ENCODE measurements at regions not wholly inside any gene's neighbourhood (a gene's known extent, or its start where the extent isn't known, plus 50 kb on each side); places are given as distances from the start of the nearest gene placed in this dataset.

DNA sequence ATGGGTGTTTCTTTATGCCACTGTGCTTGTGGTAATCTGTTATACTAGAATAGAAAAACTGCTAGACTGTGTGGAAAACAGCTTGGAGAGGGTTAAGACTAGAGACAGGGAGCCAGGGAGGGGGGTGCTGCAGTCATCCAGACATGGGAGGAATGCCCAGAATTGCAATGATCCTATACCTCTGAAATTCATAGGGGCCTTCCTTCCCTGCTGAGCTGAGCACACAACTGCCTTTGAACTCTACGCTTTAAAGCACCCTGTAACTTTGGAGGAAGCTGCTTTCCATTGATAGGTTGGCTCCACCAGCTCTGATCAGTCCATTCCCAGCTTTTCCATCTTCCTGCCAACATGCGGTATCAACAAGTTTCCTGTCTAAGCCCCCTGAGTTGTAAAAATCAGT lies 155.9 kb upstream of the RASGEF1B start:
- no peak for DNase-seq (ENCODE audit: low read depth)

GRCh38 chr4:81626851-81627250 lies 155.1 kb upstream of the RASGEF1B start:
- no peak for DNase-seq (ENCODE audit: low read depth)

- DNase-seq (ENCODE audit: low read depth), result no peak
Measured at GRCh38 chr4:81625422-81626417, 154.0 kb upstream of the RASGEF1B start.

DNA sequence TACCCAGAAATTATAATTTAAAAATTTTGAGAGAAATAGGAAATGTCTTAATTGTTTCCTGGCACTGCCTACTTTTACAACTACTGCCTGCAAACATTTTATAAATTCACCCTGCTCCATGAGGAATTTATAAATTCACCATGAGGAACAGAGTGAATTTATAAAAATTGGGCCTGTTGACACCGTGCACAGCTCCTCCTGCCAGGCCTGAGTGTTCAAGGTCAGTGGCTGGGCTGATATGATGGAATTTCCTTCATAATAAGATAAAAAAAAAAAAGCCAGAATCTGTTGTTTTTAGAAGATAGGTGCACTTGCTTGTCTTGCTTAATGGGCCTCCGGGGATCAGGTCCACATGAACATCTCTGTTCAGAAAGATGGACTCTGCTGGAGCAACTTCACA lies 151.7 kb upstream of the RASGEF1B start:
- DNase-seq (ENCODE audit: low read depth), result no peak

GRCh38 chr4:81622474-81623184 lies 150.9 kb upstream of the RASGEF1B start:
- DNase-seq (ENCODE audit: low read depth), result no peak

DNA sequence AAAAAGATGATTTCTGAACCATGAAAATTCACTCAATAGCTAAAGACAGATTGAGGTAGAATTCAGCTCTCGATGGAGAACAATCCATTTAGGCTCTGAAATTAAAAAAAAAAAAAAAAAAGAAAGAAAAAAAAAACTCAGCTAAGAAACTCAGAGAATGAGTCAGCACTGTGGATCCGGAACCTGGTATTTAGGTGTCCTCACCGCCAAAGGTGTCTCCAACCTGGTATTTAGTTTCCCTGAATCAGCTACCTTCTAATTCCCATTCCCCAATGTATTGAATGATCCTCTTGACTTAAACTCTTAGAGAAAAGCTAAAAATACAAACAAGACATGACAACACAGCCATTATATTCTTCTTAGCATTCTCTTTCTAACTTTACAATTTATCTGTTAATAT lies 150.3 kb upstream of the RASGEF1B start:
- no peak for DNase-seq (ENCODE audit: low read depth)

GRCh38 chr4:81621490-81621889 lies 149.8 kb upstream of the RASGEF1B start:
- no peak for DNase-seq (ENCODE audit: low read depth)

- no peak for DNase-seq (ENCODE audit: low read depth)
Measured at GRCh38 chr4:81620442-81620841, 148.7 kb upstream of the RASGEF1B start.

GRCh38 chr4:81617545-81617944 lies 145.8 kb upstream of the RASGEF1B start:
- no peak for DNase-seq (ENCODE audit: low read depth)

- DNase-seq (ENCODE audit: low read depth), result no peak
Measured at GRCh38 chr4:81611221-81611620, 139.5 kb upstream of the RASGEF1B start.

DNA sequence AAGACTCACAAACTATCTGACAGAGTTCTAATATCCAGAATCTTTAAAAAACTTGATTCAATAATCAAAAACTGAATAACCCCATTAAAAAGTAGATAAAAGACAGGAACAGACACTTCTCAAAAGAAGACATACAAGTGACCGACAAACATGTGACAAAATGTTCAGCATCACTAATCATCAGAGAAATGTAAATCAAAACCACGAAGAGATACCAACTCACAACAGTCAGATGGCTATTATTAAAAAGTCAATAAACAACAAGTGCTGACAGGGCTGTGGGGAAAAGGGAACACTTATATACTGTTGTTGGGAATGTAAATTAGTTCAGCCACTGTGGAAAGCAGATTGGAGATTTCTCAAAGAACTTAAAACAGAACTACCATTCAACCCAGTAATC lies 138.1 kb upstream of the RASGEF1B start:
- no peak for DNase-seq (ENCODE audit: low read depth)

GRCh38 chr4:81607950-81608349 lies 136.2 kb upstream of the RASGEF1B start:
- no peak for DNase-seq (ENCODE audit: low read depth)

DNA sequence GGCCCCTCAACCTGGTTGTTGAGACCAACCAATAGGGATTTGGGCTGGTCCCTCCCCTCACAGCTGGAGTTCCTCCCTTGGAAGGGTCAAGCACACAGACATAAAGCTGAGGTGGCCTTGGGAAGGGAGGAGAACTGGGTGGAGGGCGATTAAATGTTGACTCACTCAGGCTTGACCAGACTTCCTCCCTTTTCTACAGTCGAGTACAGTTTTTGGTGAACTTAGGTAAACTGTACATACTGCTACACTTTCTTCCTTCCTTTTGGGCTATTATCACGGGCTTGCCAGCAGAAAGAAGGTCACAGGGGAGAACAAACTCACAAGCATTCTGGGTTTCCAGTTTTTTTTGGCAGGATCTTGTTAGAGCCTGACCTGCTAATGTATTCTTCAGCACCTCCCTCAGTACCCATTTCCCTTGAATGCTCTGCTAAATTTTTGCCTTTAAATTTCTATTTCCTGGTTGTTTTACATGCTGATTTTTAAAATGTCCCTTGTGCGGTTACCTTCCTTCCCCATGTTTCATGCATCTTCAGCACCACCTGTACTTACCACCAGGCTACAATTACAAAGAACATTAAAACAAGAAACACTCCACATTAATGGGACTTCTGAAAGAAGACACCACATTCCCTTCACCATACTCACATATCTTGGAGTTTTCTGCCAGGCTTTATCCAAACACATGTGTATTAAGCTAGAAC lies 135.2 kb upstream of the RASGEF1B start:
- DNase-seq (ENCODE audit: low read depth), result no peak

GRCh38 chr4:81606166-81606565 lies 134.5 kb upstream of the RASGEF1B start:
- DNase-seq (ENCODE audit: low read depth), result no peak

- DNase-seq (ENCODE audit: low read depth), result no peak
Measured at GRCh38 chr4:81605271-81605670, 133.6 kb upstream of the RASGEF1B start.

DNA sequence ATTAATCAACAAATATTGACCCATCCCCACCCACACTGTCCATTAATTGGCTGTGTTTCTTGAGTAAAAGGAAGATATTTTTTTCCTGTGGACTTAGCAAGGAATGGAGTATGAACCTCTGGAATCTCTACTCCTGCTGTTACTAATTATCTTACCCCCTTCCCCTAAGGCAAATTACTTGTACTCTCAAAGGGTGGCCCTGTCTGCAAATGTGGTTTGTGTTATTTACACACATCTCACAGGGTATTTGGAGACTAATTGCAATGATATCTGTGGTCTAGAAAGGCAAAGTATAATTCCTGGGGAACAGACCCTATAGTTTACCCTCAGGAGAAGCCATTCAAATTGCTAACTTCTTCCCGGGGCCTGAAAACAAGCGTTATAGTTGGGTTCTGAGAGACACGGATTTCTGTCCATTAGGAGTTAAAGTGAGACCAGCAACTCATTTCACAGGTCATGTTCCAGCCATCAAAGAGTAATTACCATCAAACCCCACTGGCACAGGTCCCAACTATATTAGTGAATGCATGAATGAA lies 133.0 kb upstream of the RASGEF1B start:
- no peak for DNase-seq (ENCODE audit: low read depth)

DNA sequence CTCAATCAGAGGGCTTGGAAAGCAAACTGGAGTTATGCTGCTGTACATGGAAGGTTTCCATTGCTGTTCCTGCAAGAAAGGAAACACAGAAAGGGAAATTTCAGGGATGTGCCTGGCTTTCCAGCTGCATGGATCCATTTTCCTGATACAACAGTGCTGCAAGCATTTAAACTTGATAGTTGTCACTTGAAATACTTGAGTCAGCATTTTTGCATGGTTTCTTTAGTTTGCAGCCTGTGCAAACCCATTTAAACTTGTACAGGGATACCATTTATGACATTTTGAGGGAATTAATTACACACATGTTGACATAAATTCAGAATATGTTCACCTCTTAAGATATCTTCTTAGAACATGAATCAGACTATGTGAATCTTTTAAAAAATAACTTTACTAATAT lies 131.1 kb upstream of the RASGEF1B start:
- DNase-seq (ENCODE audit: low read depth), result no peak

GRCh38 chr4:81601358-81601694 lies 129.6 kb upstream of the RASGEF1B start:
- no peak for DNase-seq (ENCODE audit: low read depth)

- no peak for DNase-seq (ENCODE audit: low read depth)
Measured at GRCh38 chr4:81600520-81601357, 129.0 kb upstream of the RASGEF1B start.

- no peak for DNase-seq (ENCODE audit: low read depth)
Measured at GRCh38 chr4:81599742-81600380, 128.2 kb upstream of the RASGEF1B start.

Data from ELR (cell line).